ENCODE measurements at regions not wholly inside any gene's neighbourhood (a gene's known extent, or its start where the extent isn't known, plus 50 kb on each side); places are given as distances from the start of the nearest gene placed in this dataset.
"Not testable (repeated sequence)": the region's sequence is repeated elsewhere in the genome, so short reads cannot be mapped to it uniquely, and the experiment has no call there.

DNA sequence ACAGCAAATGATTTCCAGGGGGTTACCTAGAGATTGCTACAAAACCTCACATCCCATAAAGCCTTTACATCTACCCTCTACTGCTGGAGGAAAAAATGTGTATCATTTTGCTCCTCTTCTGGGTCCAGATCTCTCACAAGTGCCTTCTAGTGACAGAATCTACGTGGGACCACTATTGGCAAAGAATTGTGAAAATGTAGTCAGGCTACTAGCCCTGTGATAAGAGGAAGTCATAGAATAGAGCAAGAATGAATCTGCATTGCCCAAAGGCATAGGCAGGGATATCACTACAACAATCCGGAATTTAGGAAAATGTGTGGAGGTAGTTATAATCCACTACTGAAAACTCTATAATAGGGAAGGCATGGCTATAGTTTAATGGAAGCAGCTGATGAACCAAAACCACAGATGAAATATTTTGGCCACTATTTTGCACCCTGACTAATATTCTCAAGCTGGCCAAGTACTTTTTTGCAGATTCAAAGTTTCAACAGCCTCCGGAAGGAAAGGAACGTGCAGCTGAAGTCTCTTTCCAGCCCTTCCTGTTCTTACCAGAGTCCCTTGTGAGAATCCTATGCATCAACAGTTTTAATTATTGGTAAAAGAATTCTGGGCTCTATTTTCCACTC, 176.8 kb downstream of the PHLDA1 start:
- Histone ChIP-seq H3K79me2 (no peaks in the 10 kb centered on the region), H2AFZ (no peak overlapping the region), H3K4me2 (ENCODE audit: low read length) (no peak overlapping the region), H3K4me3 (ENCODE audit: low read depth, low read length) (no peak overlapping the region), H3K9ac (no peak overlapping the region), H3K36me3 (ENCODE audit: control insufficient read depth, insufficient read depth, low read length) (no peaks in the 10 kb centered on the region), H3K4me1 (no peaks in the 10 kb centered on the region), H3K27me3 (ENCODE audit: control insufficient read depth, insufficient read depth, low read length) (peaks cover 3% of the 10 kb centered on the region), H3K27ac (no peak overlapping the region), H3K9me3 (ENCODE audit: control insufficient read depth, low read length) (no peaks in the 10 kb centered on the region)
- TF ChIP-seq, protein P1, sequence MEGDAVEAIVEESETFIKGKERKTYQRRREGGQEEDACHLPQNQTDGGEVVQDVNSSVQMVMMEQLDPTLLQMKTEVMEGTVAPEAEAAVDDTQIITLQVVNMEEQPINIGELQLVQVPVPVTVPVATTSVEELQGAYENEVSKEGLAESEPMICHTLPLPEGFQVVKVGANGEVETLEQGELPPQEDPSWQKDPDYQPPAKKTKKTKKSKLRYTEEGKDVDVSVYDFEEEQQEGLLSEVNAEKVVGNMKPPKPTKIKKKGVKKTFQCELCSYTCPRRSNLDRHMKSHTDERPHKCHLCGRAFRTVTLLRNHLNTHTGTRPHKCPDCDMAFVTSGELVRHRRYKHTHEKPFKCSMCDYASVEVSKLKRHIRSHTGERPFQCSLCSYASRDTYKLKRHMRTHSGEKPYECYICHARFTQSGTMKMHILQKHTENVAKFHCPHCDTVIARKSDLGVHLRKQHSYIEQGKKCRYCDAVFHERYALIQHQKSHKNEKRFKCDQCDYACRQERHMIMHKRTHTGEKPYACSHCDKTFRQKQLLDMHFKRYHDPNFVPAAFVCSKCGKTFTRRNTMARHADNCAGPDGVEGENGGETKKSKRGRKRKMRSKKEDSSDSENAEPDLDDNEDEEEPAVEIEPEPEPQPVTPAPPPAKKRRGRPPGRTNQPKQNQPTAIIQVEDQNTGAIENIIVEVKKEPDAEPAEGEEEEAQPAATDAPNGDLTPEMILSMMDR (IDR thresholded peaks at IDR 0.05), result no peak

DNA sequence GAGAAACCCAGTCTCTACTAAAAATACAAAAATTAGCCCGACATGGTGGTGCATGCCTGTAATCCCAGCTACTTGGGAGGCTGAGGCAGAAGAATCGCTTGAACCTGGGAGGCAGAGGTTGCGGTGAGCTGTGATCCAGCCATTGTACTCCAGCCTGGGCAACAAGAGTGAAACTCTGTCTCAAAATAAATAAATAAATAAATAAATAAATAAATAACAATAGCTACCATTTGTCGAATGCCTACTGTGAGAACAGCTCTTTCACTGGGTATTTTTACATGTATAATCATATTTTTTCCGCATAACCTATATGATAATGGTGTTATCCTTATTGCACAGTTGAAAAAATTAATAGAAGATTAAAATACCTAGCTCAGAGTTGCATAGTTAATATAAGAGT, 177.4 kb downstream of the PHLDA1 start:
- not testable (repeated sequence) for H3K9ac ChIP-seq; H3K27me3 ChIP-seq (ENCODE audit: control insufficient read depth, insufficient read depth, low read length); H3K4me2 ChIP-seq (ENCODE audit: low read length); H3K9me3 ChIP-seq (ENCODE audit: control insufficient read depth, low read length); H3K79me2 ChIP-seq; H2AFZ ChIP-seq; H3K27ac ChIP-seq; H3K4me3 ChIP-seq (ENCODE audit: low read depth, low read length); H3K36me3 ChIP-seq (ENCODE audit: control insufficient read depth, insufficient read depth, low read length); H3K4me1 ChIP-seq

DNA sequence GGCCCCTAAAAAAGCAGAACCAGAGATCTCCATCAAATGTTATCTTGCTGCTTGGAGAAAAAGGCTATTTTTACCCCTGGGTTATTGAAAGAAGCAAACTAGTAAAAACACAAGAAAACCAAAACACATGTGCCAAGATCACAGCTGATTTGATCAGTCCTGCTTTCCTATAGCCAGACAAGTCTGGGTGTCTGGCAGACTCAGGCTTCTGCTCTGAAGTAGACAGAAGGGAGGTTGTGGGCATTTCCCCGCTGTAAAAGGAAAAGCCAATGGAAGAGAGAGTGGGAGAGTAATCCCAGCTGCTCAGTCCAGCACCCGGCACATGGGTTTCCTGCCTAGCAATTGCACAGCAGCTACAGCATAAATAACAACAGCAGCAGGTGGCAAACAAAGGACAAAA, 177.9 kb downstream of the PHLDA1 start:
- Histone ChIP-seq H3K27me3 (ENCODE audit: control insufficient read depth, insufficient read depth, low read length) (peaks cover 3% of the 10 kb centered on the region), H2AFZ (no peak overlapping the region), H3K9me3 (ENCODE audit: control insufficient read depth, low read length) (no peaks in the 10 kb centered on the region), H3K27ac (no peak overlapping the region), H3K79me2 (no peaks in the 10 kb centered on the region), H3K4me2 (ENCODE audit: low read length) (no peak overlapping the region), H3K4me1 (no peaks in the 10 kb centered on the region), H3K4me3 (ENCODE audit: low read depth, low read length) (no peak overlapping the region), H3K9ac (no peak overlapping the region), H3K36me3 (ENCODE audit: control insufficient read depth, insufficient read depth, low read length) (no peaks in the 10 kb centered on the region)
- TF ChIP-seq, protein P1 (IDR thresholded peaks at IDR 0.05), result no peak

DNA sequence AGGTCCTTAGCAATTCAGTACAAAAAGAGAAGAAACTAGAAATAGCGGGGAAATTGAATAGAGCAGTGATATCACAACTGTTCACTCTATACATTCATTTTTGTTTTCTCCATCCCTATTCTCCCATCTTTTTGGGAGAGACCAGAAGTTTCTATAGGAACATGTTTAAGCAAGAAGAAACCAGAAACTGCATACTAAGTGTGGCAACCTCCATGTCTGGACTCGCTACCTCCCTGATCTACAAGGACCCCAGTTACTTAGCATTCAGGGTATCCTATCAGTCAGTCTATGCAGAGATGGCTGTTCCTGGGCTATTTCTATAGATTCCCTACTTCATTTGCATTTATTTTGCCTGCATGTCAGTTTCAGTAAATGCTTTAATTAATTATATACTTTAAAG, 178.6 kb downstream of the PHLDA1 start:
- Histone ChIP-seq H3K27ac (no peak overlapping the region), H3K36me3 (ENCODE audit: control insufficient read depth, insufficient read depth, low read length) (no peaks in the 10 kb centered on the region), H3K27me3 (ENCODE audit: control insufficient read depth, insufficient read depth, low read length) (peaks cover 3% of the 10 kb centered on the region), H3K9me3 (ENCODE audit: control insufficient read depth, low read length) (no peaks in the 10 kb centered on the region), H3K4me2 (ENCODE audit: low read length) (no peak overlapping the region), H3K4me1 (no peaks in the 10 kb centered on the region), H3K4me3 (ENCODE audit: low read depth, low read length) (no peak overlapping the region), H3K79me2 (no peaks in the 10 kb centered on the region), H2AFZ (no peak overlapping the region), H3K9ac (no peak overlapping the region)
- TF ChIP-seq, protein P1 (IDR thresholded peaks at IDR 0.05), result no peak

DNA sequence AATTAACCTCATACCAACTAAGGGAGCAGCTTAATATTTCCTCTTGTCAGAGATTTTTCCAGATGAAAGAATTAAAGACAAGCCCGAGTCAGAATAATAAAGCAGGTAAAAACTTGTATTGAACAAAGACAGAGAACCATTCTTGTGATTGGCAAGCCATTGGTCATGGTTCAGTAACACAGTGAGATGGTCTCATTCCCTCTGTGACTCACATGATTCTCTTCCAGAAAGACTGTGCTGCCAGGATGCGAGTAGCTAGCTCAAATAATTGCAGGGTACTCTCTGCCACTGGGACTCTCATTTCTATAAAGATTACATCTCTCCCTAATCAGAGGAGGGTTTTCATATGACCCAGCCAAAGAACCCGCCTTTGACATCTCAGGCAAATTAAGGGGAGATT, 179.4 kb downstream of the PHLDA1 start:
- Histone ChIP-seq H3K4me2 (ENCODE audit: low read length) (no peak overlapping the region), H3K79me2 (no peaks in the 10 kb centered on the region), H3K27ac (no peak overlapping the region), H3K27me3 (ENCODE audit: control insufficient read depth, insufficient read depth, low read length) (peaks cover 3% of the 10 kb centered on the region), H2AFZ (no peak overlapping the region), H3K9ac (no peak overlapping the region), H3K4me3 (ENCODE audit: low read depth, low read length) (no peak overlapping the region), H3K36me3 (ENCODE audit: control insufficient read depth, insufficient read depth, low read length) (no peaks in the 10 kb centered on the region), H3K4me1 (no peaks in the 10 kb centered on the region), H3K9me3 (ENCODE audit: control insufficient read depth, low read length) (no peaks in the 10 kb centered on the region)
- TF ChIP-seq, protein P1 (IDR thresholded peaks at IDR 0.05), result no peak
